Esophagus muscularis mucosa (tissue), 4 donors: ENCODE measurements at regions not wholly inside any gene's neighbourhood (a gene's known extent, or its start where the extent isn't known, plus 50 kb on each side); places are given as distances from the start of the nearest gene placed in this dataset.
"Not testable (repeated sequence)": the region's sequence is repeated elsewhere in the genome, so short reads cannot be mapped to it uniquely, and the experiment has no call there.

Source experiments
- DNase-seq: peaks from one replicate; pipeline ENCODE4 v3.0.0-alpha.2; 2017; ENCODE audit errors: extremely low spot score
- H3K27ac ChIP-seq, 4 donors: fragments of 200-600 bp; sonication (generic); replicated peaks in 1 of 4; 1 replicate in 3 of 4; 2 replicates in 1 of 4; pipeline ENCODE4 v1.5.1; 2016 to 2019; ENCODE audit warnings: mild to moderate bottlenecking in 1 of 4
- H3K27me3 ChIP-seq, 4 donors: fragments of 200-600 bp; sonication (generic); one replicate each; pipeline versions ENCODE4 v1.5.1 to v1.6.0; 2016 to 2019
- H3K36me3 ChIP-seq, 4 donors: fragments of 200-600 bp; sonication (generic); one replicate each; pipeline ENCODE4 v1.5.1; 2016 to 2019
- H3K4me1 ChIP-seq, 4 donors: fragments of 200-600 bp; sonication (generic); one replicate each; pipeline ENCODE4 v1.5.1; 2016 to 2019
- H3K4me3 ChIP-seq, 4 donors: fragments of 200-600 bp; sonication (generic); 1 replicate in 2 of 4; 2 replicates in 2 of 4; pipeline ENCODE4 v1.5.1; 2016 to 2019; ENCODE audit warnings: mild to moderate bottlenecking in 4 of 4, moderate library complexity in 1 of 4
- H3K9me3 ChIP-seq, 4 donors: fragments of 200-600 bp; sonication (generic); 1 replicate in 3 of 4; 2 replicates in 1 of 4; pipeline ENCODE4 v1.5.1; 2016 to 2019
- EP300 ChIP-seq: sonication (generic); formaldehyde crosslinking; IDR thresholded peaks from one replicate; pipeline ENCODE4 v1.6.1; 2017; ENCODE audit warnings: antibody characterized with exemption
- POLR2A ChIP-seq: fragments of 450-650 bp; IDR thresholded peaks from one replicate; pipeline ENCODE4 v1.6.1; 2017; ENCODE audit warnings: antibody characterized with exemption, moderate library complexity, mild to moderate bottlenecking, low read depth
- POLR2AphosphoS5 ChIP-seq, 2 donors: sonication (generic); formaldehyde crosslinking; IDR thresholded peaks; one replicate each; pipeline ENCODE4 v1.6.1; 2017; ENCODE audit warnings: antibody characterized with exemption in 2 of 2
- WGBS: methylation state at CpG from one replicate; pipeline ENCODE4 v1.1.5; 2018; 5-methylcytosine and 5-hydroxymethylcytosine counted together
- intact Hi-C: fragments of 100-400 bp; cut with DNase I; formaldehyde crosslinking; loops from one replicate; pipeline ENCODE4 v1.15.1; 2023
- TF ChIP-seq, protein P1 (sequence below), 3 experiments: fragments of 200-600 bp in 2 of 3; fragments of 450-650 bp in 1 of 3; sonication (generic) in 2 of 3; IDR thresholded peaks; one replicate each; pipeline ENCODE4 v1.5.1; 2017 to 2019; ENCODE audit warnings: antibody characterized with exemption in 3 of 3, mild to moderate bottlenecking in 2 of 3, moderate library complexity in 1 of 3

DNA sequence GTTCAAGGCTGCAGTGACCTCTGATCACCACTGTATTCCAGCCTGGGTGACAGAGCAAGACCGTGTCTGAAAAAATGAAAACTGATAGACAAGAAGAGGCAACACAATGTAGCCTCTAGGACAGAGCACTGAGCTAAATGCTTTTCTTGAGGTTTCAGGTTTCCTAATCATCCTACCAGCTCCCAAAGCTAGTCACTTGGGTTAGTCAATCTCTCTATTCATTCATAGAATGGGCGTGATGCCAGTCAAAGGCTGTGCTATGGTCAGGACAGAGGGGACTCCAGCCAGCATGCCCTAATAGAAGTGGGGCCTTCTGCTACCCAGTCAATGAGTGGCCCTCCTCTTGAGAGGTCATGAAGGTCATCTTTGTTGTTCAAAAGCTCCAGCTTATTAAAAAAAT lies 860.4 kb upstream of the DEFB115 start:
- H3K9me3 ChIP-seq, intact Hi-C loops, H3K4me3 ChIP-seq, H3K4me1 ChIP-seq, DNase-seq, H3K27me3 ChIP-seq, H3K27ac ChIP-seq: not testable (repeated sequence)
- peaks cover 9 to 79% (median 27%) of the 10 kb centered on the region in 4 donors for H3K36me3 ChIP-seq
- 90% methylated on average over 2 of the region's 2 CpGs for WGBS

DNA sequence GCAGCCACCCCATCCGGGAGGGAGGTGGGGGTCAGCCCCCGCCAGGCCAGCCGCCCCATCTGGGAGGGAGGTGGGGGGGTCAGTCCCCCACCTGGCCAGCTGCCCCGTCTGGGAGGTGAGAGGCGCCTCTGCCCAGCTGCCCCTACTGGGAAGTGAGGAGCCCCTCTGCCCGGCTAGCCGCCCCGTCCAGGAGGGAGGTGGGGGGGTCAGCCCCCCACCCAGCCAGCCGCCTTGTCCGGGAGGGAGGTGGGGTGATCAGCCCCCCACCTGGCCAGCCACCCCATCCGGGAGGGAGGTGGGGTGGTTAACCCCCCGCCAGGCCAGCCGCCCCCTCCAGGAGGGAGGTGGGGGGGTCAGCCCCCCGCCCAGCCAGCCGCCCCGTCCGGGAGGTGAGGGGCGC lies 852.4 kb upstream of the DEFB115 start:
- H3K27ac ChIP-seq, H3K4me1 ChIP-seq, H3K4me3 ChIP-seq, H3K9me3 ChIP-seq, intact Hi-C loops, DNase-seq, H3K27me3 ChIP-seq: not testable (repeated sequence)
- 91% methylated on average over 9 of the region's 18 CpGs for WGBS
- H3K36me3 ChIP-seq = peaks cover 5 to 43% (median 30%) of the 10 kb centered on the region in 4 donors

DNA sequence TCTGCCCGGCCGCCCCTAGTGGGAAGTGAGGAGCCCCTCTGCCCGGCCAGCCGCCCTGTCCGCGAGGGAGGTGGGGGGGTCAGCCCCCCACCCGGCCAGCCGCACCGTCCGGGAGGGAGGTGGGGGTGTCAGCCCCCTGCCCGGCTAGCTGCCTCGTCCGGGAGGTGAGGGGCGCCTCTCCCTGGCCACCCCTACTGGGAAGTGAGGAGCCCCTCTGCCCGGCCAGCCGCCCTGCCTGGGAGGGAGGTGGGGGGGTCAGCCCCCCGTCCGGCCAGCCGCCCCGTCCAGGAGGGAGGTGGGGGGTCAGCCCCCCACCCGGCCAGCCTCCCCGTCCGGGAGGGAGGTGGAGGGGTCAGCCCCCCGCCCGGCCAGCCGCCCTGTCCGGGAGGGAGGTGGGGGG lies 851.9 kb upstream of the DEFB115 start:
- Histone ChIP-seq H3K36me3 (peaks cover 5 to 38% (median 25%) of the 10 kb centered on the region in 4 donors), H3K9me3 (peaks cover 0 to 14% (median 3%) of the 10 kb centered on the region in 4 donors)
- 100% methylated on average over 2 of the region's 27 CpGs for WGBS
- intact Hi-C loops, H3K4me1 ChIP-seq, DNase-seq, H3K27ac ChIP-seq, H3K4me3 ChIP-seq, H3K27me3 ChIP-seq: not testable (repeated sequence)

DNA sequence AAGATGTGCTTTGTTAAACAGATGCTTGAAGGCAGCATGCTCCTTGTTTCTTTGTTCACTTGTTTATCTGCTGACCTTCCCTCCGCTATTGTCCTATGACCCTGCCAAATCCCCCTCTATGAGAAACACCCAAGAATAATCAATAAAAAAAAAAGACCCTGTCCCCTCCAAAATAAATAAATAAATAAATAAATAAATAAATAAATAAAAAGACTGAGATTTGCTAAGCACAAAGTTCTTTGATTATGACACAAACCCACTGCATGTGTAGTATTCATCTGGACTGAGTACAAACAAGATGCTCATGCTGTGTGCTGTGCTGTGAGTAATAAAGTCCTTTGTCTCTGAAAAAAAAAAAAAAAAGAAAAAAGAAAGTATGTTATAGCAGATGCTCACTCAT lies 851.1 kb upstream of the DEFB115 start:
- peaks cover 0 to 21% (median 11%) of the 10 kb centered on the region in 4 donors for H3K9me3 ChIP-seq
- WGBS = 0% methylated on average over 1 of the region's 1 CpG
- intact Hi-C loops = not testable (repeated sequence)

DNA sequence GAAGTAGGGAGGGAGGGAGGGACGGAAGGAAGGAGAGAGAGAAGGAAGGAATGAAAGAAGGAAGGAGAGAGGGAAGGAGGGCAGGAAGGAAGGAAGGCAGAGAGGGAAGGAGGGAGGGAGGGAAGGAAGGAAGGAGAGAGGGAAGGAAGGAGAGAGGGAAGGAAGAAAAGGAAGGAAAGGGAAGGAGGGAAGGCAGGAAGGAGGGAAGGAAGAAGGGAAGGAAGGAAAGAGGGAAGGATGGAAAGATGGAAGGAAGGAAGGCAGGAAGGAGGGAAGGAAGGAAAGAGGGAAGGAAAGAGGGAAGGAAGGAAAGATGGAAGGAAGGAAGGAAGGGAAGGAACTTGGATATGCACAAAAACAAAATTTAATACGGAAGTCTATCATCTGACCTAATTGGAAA lies 844.5 kb upstream of the DEFB115 start:
- Histone ChIP-seq H3K27ac (no peak overlapping the region), H3K4me1 (no peaks in the 10 kb centered on the region), H3K9me3 (peaks cover 0 to 24% (median 13%) of the 10 kb centered on the region in 4 donors), H3K27me3 (no peaks in the 10 kb centered on the region), H3K4me3 (no peak overlapping the region), H3K36me3 (peaks cover 0 to 7% (median 0%) of the 10 kb centered on the region in 4 donors)
- 49% methylated on average over 2 of the region's 2 CpGs for WGBS
- no peak for DNase-seq
- TF ChIP-seq POLR2A = no peak
- TF ChIP-seq EP300 = no peak
- TF ChIP-seq, protein P1, sequence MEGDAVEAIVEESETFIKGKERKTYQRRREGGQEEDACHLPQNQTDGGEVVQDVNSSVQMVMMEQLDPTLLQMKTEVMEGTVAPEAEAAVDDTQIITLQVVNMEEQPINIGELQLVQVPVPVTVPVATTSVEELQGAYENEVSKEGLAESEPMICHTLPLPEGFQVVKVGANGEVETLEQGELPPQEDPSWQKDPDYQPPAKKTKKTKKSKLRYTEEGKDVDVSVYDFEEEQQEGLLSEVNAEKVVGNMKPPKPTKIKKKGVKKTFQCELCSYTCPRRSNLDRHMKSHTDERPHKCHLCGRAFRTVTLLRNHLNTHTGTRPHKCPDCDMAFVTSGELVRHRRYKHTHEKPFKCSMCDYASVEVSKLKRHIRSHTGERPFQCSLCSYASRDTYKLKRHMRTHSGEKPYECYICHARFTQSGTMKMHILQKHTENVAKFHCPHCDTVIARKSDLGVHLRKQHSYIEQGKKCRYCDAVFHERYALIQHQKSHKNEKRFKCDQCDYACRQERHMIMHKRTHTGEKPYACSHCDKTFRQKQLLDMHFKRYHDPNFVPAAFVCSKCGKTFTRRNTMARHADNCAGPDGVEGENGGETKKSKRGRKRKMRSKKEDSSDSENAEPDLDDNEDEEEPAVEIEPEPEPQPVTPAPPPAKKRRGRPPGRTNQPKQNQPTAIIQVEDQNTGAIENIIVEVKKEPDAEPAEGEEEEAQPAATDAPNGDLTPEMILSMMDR (IDR thresholded peaks at IDR 0.05) = no peak
- no peak for TF ChIP-seq POLR2AphosphoS5 (IDR thresholded peaks at IDR 0.05)
- intact Hi-C loops = no loop called here

More for the DNA sequence above, 851.1 kb upstream of the DEFB115 start:
- H3K36me3 ChIP-seq = peaks cover 0 to 30% (median 21%) of the 10 kb centered on the region in 4 donors
- not testable (repeated sequence) for H3K27me3 ChIP-seq, H3K27ac ChIP-seq, H3K4me1 ChIP-seq, DNase-seq, H3K4me3 ChIP-seq

DNA sequence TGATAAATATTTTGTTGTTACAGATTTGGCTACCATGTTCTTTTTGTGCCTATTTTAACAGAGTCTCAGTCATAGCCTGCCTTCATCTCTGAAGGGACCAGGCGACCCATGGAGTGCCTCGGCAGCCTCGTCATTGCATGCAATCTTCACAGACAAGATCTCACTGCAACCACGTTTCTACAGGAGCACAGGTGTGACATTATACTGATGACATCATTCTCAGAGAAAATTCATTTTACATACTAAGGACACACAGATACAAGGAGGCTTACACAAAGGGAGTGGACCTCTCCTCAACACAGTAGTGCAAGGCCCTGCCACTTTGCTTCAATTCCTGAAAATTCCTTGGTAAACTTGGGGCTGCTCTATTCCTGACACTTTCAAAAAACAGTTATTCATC lies 840.1 kb upstream of the DEFB115 start:
- peaks cover 0 to 20% (median 3%) of the 10 kb centered on the region in 4 donors for H3K36me3 ChIP-seq
- DNase-seq, H3K27me3 ChIP-seq, H3K4me3 ChIP-seq, H3K9me3 ChIP-seq, H3K27ac ChIP-seq, intact Hi-C loops, H3K4me1 ChIP-seq: not testable (repeated sequence)
- 63% methylated on average over 4 of the region's 4 CpGs for WGBS

DNA sequence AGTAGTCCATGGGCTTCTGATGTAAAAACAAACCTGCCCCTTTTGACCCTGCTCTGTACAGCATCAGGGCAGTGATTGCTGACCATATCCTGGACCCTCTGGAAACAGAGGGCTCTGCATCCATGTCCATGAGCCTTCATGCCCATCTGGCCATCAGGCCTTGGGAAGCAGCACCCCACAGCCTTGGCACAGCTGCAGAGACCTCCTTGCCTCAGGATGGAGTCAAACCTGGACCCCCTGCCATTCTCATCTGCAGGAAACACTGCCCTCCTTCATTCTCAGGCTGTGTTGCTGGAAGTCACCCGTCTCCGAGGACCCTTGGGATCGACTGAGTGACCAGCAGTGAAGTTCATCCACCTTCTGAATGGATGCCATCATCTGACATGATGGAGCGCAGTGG lies 839.1 kb upstream of the DEFB115 start:
- H3K27ac ChIP-seq, H3K27me3 ChIP-seq, H3K9me3 ChIP-seq, DNase-seq, H3K4me3 ChIP-seq, H3K4me1 ChIP-seq, intact Hi-C loops: not testable (repeated sequence)
- 89% methylated on average over 2 of the region's 4 CpGs for WGBS
- H3K36me3 ChIP-seq = peaks cover 0 to 20% (median 3%) of the 10 kb centered on the region in 4 donors

DNA sequence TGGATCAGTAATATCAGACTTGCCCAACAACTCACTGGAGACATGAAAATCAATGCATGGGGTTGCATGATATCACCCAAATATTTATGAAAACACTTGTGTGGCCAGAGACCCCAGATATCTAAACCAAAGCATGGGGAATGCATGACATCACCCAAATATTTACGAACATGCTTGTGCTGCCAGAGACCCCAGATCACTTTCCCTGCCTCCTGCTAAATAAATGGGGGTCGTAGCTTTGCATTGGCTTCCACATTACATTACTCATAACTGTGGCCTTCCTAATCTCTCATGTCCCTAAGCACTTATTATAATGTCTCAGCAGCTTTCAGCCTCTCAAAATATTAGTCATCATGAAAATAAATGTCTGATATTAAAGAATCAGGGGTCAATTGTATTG lies 838.0 kb upstream of the DEFB115 start:
- no peak overlapping the region for H3K27ac ChIP-seq
- intact Hi-C loops = no loop called here
- WGBS = 91% methylated on average over 2 of the region's 2 CpGs
- peaks cover 0 to 20% (median 3%) of the 10 kb centered on the region in 4 donors for H3K36me3 ChIP-seq
- DNase-seq = no peak
- no peaks in the 10 kb centered on the region for H3K27me3 ChIP-seq
- H3K4me3 ChIP-seq = no peak overlapping the region
- H3K9me3 ChIP-seq = no peaks in the 10 kb centered on the region
- H3K4me1 ChIP-seq = no peaks in the 10 kb centered on the region
- TF ChIP-seq EP300 = no peak
- no peak for TF ChIP-seq POLR2A
- TF ChIP-seq, protein P1 (IDR thresholded peaks at IDR 0.05) = no peak
- TF ChIP-seq POLR2AphosphoS5 (IDR thresholded peaks at IDR 0.05) = no peak

DNA sequence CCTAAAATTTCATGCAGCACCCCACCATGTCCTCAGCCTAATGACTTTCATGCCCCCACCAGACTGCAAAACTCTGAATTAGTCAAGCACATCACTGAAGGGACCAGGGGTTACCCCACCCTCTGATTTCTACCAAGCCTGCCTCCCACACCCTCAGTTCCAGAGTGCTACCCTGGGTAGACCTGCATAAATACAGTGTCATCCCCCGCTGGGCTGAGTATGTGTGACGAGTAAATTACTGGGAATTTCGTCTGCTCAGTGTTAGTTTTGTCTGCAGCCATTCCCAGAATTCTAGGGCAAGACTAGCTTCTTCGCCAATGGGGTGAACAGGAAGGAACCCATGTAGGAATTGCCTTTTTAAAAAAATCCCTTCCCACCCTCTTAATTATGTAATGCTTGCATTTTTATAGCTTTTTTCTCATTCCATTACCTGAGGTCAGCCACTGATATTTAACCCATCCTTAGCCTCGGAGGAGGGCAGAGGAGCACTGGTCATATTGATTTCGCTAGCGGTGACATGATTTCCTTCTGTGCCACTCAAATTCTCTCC lies 837.5 kb upstream of the DEFB115 start:
- H3K27me3 ChIP-seq, H3K9me3 ChIP-seq, H3K4me1 ChIP-seq, intact Hi-C loops, H3K4me3 ChIP-seq, DNase-seq, H3K27ac ChIP-seq: not testable (repeated sequence)
- peaks cover 0 to 20% (median 3%) of the 10 kb centered on the region in 4 donors for H3K36me3 ChIP-seq
- 70% methylated on average over 7 of the region's 7 CpGs for WGBS
